Trophoblast cell (in vitro differentiated cells and primary cell): ENCODE measurements at regions not wholly inside any gene's neighbourhood (a gene's known extent, or its start where the extent isn't known, plus 50 kb on each side); places are given as distances from the start of the nearest gene placed in this dataset.
A peak's percentile ranks its signal among the peaks of the same experiment; 100 is the strongest.

Source experiments
- DNase-seq, 2 donors: peaks; one replicate each; pipeline ENCODE4 v3.0.0-alpha.2; 2016
- H2AFZ ChIP-seq: 2 replicates; pipeline ENCODE4 v1.6.1; 2013; ENCODE audit warnings: low read length, moderate library complexity, mild to moderate bottlenecking; ENCODE audit not compliant: insufficient read depth, poor library complexity
- H2AK5ac ChIP-seq: 2 replicates; pipeline ENCODE4 v1.6.1; 2013; ENCODE audit warnings: mild to moderate bottlenecking, low read length
- H2BK120ac ChIP-seq: 2 replicates; pipeline ENCODE4 v1.6.1; 2013; ENCODE audit warnings: low read length, mild to moderate bottlenecking, moderate library complexity; ENCODE audit not compliant: insufficient read depth, poor library complexity
- H2BK12ac ChIP-seq: 2 replicates; pipeline ENCODE4 v1.6.1; 2013; ENCODE audit warnings: mild to moderate bottlenecking, low read length, moderate library complexity
- H2BK5ac ChIP-seq: 2 replicates; pipeline ENCODE4 v1.6.1; 2013; ENCODE audit warnings: low read length, low read depth, moderate library complexity, mild to moderate bottlenecking; ENCODE audit not compliant: poor library complexity
- H3K14ac ChIP-seq: 2 replicates; pipeline ENCODE4 v1.6.1; 2013; ENCODE audit warnings: mild to moderate bottlenecking, low read length
- H3K18ac ChIP-seq: 2 replicates; pipeline ENCODE4 v1.6.1; 2013; ENCODE audit warnings: mild to moderate bottlenecking, low read length
- H3K23ac ChIP-seq: 2 replicates; pipeline ENCODE4 v1.6.1; 2013; ENCODE audit warnings: low read length
- H3K27ac ChIP-seq: 2 replicates; pipeline ENCODE4 v1.5.1; 2013; ENCODE audit warnings: low read depth, mild to moderate bottlenecking, inconsistent platforms, low read length, moderate library complexity
- H3K27me3 ChIP-seq: 2 replicates; pipeline ENCODE4 v1.6.1; 2013; ENCODE audit warnings: inconsistent platforms, mild to moderate bottlenecking, low read length, moderate library complexity; ENCODE audit not compliant: insufficient read depth
- H3K36me3 ChIP-seq, 2 experiments: 1 replicate in 1 of 2; 2 replicates in 1 of 2; pipeline ENCODE4 v1.6.1; 2013; ENCODE audit warnings: low read length in 2 of 2, mild to moderate bottlenecking in 2 of 2, moderate library complexity in 1 of 2; ENCODE audit not compliant: insufficient read depth in 2 of 2, control insufficient read depth in 1 of 2
- H3K4ac ChIP-seq: 2 replicates; pipeline ENCODE4 v1.6.1; 2013; ENCODE audit warnings: low read depth, mild to moderate bottlenecking, low read length, moderate library complexity
- H3K4me1 ChIP-seq, 2 experiments: 1 replicate in 1 of 2; 2 replicates in 1 of 2; pipeline ENCODE4 v1.6.1; 2013; ENCODE audit warnings: low read length in 2 of 2, mild to moderate bottlenecking in 2 of 2, moderate library complexity in 1 of 2; ENCODE audit not compliant: insufficient read depth in 2 of 2, control insufficient read depth in 1 of 2
- H3K4me2 ChIP-seq: 2 replicates; pipeline ENCODE4 v1.6.1; 2013; ENCODE audit warnings: inconsistent platforms, mild to moderate bottlenecking, low read length, moderate library complexity
- H3K4me3 ChIP-seq: 2 replicates; pipeline ENCODE4 v1.5.1; 2013; ENCODE audit warnings: mild to moderate bottlenecking, low read depth, low read length, inconsistent platforms
- H3K79me1 ChIP-seq: one replicate; pipeline ENCODE4 v1.6.1; 2013; ENCODE audit warnings: low read length
- H3K79me2 ChIP-seq: 2 replicates; pipeline ENCODE4 v1.6.1; 2013; ENCODE audit warnings: low read length, mild to moderate bottlenecking; ENCODE audit not compliant: control insufficient read depth, insufficient read depth, poor library complexity
- H3K9ac ChIP-seq: 2 replicates; pipeline ENCODE4 v1.6.1; 2013; ENCODE audit warnings: mild to moderate bottlenecking, low read length
- H3K9me3 ChIP-seq: 2 replicates; pipeline ENCODE4 v1.6.1; 2013; ENCODE audit warnings: low read depth, mild to moderate bottlenecking, control low read depth, inconsistent platforms, low read length; ENCODE audit not compliant: insufficient read depth
- H4K12ac ChIP-seq: 2 replicates; pipeline ENCODE4 v1.6.1; 2013; ENCODE audit warnings: low read depth, mild to moderate bottlenecking, low read length, moderate library complexity
- H4K8ac ChIP-seq: 2 replicates; pipeline ENCODE4 v1.6.1; 2013; ENCODE audit warnings: low read depth, mild to moderate bottlenecking, low read length, moderate library complexity
- H4K91ac ChIP-seq: one replicate; pipeline ENCODE4 v1.6.1; 2013; ENCODE audit warnings: low read depth, mild to moderate bottlenecking, low read length, moderate library complexity
- WGBS: extraction: QIAGEN DNeasy Blood & Tissue Kit; methylation state at CpG from one replicate; pipeline ENCODE4 v1.1.7; 2013; ENCODE audit warnings: missing lambda C conversion rate; ENCODE audit not compliant: insufficient read length, insufficient coverage; ENCODE audit errors: extremely low coverage; 5-methylcytosine and 5-hydroxymethylcytosine counted together

DNA sequence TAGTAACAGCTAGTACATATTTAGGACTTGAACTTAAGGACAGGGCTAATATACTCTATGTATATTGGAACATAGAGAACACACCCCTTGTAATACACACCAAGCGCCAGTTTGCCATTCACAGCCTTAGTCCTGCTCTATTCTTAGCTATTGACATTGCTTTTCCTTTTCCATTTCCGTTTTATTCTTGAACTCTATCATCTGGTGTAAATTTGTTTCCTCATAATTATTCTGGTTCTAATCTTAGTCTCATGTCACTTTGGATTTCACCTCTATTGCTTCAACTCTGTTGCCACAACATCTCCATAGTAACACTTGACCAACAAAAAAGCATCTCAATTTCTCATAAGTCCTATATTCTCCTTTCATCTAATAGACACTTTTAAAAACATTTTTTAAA is 225.7 kb downstream of the PHLDA1 start:
- Histone ChIP-seq H3K79me2 (no peaks in the 10 kb centered on the region), H4K12ac (no peak overlapping the region), H2AK5ac (no peak overlapping the region), H3K4me2 (no peak overlapping the region), H3K27me3 (no peaks in the 10 kb centered on the region), H4K8ac (no peak overlapping the region), H3K79me1 (no peaks in the 10 kb centered on the region), H3K9me3 (no peaks in the 10 kb centered on the region), H3K18ac (no peak overlapping the region), H3K9ac (no peak overlapping the region), H3K23ac (no peak overlapping the region), H2BK120ac (no peak overlapping the region), H3K27ac (no peak overlapping the region), H3K4ac (no peak overlapping the region), H2BK12ac (no peak overlapping the region), H3K4me3 (no peak overlapping the region), H2AFZ (no peak overlapping the region), H2BK5ac (no peak overlapping the region), H3K14ac (no peak overlapping the region), H4K91ac (no peak overlapping the region), H3K4me1 (no peaks in the 10 kb centered on the region), H3K36me3 (no peaks in the 10 kb centered on the region)
- no CpG with 5 or more reads among the region's 2 CpGs for WGBS
- DNase-seq = no peak

GRCh38 chr12:75805320-75805719 is 226.3 kb downstream of the PHLDA1 start:
- Histone ChIP-seq H4K12ac (no peak overlapping the region), H3K4me2 (no peak overlapping the region), H2BK5ac (no peak overlapping the region), H3K14ac (no peak overlapping the region), H4K8ac (no peak overlapping the region), H3K79me2 (no peaks in the 10 kb centered on the region), H2BK120ac (no peak overlapping the region), H2AK5ac (no peak overlapping the region), H3K18ac (no peak overlapping the region), H3K4me1 (no peaks in the 10 kb centered on the region), H3K27me3 (no peaks in the 10 kb centered on the region), H3K4me3 (no peak overlapping the region), H3K79me1 (no peaks in the 10 kb centered on the region), H3K27ac (no peak overlapping the region), H3K9me3 (no peaks in the 10 kb centered on the region), H4K91ac (no peak overlapping the region), H3K9ac (no peak overlapping the region), H3K36me3 (no peaks in the 10 kb centered on the region), H3K4ac (no peak overlapping the region), H3K23ac (no peak overlapping the region), H2AFZ (no peak overlapping the region), H2BK12ac (no peak overlapping the region)
- WGBS = no CpG with 5 or more reads among the region's 2 CpGs
- DNase-seq = no peak

DNA sequence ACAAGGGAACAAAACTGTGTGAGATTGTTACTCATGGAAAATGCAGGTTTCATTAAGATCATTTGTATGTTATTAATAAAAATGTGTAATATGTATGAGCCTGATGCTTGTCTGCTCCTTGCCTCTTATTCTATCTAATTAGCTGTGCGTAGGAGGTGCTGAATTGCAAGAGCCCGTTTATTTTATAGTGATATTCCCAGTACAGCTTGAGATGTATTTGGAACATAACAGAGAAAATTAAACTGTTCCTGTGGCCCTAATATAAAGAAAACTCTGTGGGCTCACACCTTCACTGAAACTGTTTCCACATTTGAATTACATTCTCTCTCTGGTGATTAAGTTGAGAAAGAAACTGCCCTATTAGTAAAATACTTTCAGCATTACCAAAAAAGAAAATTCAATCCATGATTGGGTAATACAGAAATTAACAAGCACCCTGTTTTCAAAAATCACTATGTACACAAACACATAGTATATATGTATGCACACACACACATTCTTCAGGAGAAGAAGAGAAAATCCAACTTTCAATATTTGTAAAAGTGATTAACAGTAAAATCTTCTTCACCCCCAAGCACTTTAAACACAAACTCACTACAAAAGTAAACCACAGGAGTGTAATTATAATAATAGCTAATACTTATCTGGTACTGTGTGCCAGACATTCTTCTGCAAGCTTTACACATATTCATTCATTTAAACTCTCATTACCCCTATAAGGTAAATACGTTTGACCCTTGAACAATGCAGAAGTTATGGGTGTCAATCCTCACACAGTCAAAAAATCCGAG is 233.2 kb downstream of the PHLDA1 start:
- Histone ChIP-seq H3K23ac (no peak overlapping the region), H3K79me2 (no peaks in the 10 kb centered on the region), H4K12ac (no peak overlapping the region), H3K4me3 (no peak overlapping the region), H2AK5ac (no peak overlapping the region), H3K14ac (no peak overlapping the region), H3K27ac (no peak overlapping the region), H3K4me2 (no peak overlapping the region), H2BK120ac (no peak overlapping the region), H2BK12ac (no peak overlapping the region), H3K79me1 (no peaks in the 10 kb centered on the region), H3K4ac (no peak overlapping the region), H4K91ac (no peak overlapping the region), H3K9me3 (no peaks in the 10 kb centered on the region), H3K4me1 (no peaks in the 10 kb centered on the region), H3K18ac (no peak overlapping the region), H3K27me3 (no peaks in the 10 kb centered on the region), H3K9ac (no peak overlapping the region), H3K36me3 (no peaks in the 10 kb centered on the region), H2BK5ac (no peak overlapping the region), H4K8ac (no peak overlapping the region), H2AFZ (no peak overlapping the region)
- no CpG with 5 or more reads among the region's 4 CpGs for WGBS
- DNase-seq = peak in 1 of 2 donors; percentile 40

DNA sequence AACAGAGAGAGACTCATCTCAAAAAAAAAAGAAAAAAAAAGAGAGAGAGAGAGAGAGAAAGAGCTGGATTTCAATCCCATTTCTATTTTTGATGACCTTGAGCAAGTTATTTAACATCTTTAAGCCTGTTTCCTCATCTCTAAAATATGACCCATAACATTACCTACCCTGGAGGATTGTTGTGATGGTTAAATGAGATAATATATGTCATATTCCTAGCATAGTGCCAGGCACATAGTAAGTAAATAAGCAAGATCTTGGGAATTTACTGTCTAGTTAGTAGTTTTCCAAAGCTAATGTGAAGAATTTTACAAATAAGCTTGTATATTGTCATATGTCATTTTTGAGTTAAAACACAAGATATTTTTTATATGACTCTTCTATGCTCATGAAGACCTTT is 236.5 kb downstream of the PHLDA1 start:
- no peaks in the 10 kb centered on the region for H3K9me3 ChIP-seq
- no peak overlapping the region for H2AFZ ChIP-seq
- H2BK120ac ChIP-seq = no peak overlapping the region
- no peak overlapping the region for H3K4ac ChIP-seq
- no peak overlapping the region for H3K14ac ChIP-seq
- no peak overlapping the region for H2AK5ac ChIP-seq
- no peak overlapping the region for H3K4me3 ChIP-seq
- DNase-seq = peak in 1 of 2 donors; percentile 67
- no peak overlapping the region for H2BK5ac ChIP-seq
- no peaks in the 10 kb centered on the region for H3K36me3 ChIP-seq
- no peak overlapping the region for H4K91ac ChIP-seq
- H3K23ac ChIP-seq = no peak overlapping the region
- no peak overlapping the region for H3K18ac ChIP-seq
- H3K79me1 ChIP-seq = no peaks in the 10 kb centered on the region
- no peak overlapping the region for H3K9ac ChIP-seq
- H4K8ac ChIP-seq = no peak overlapping the region
- H2BK12ac ChIP-seq = no peak overlapping the region
- no peak overlapping the region for H3K4me2 ChIP-seq
- no peak overlapping the region for H3K27ac ChIP-seq
- no peaks in the 10 kb centered on the region for H3K79me2 ChIP-seq
- H3K27me3 ChIP-seq = no peaks in the 10 kb centered on the region
- H4K12ac ChIP-seq = no peak overlapping the region
- no peaks in the 10 kb centered on the region for H3K4me1 ChIP-seq
